CD4-positive, alpha-beta T cell treated with Interleukin-17A for 4 hours (primary cell): ENCODE measurements at regions not wholly inside any gene's neighbourhood (a gene's known extent, or its start where the extent isn't known, plus 50 kb on each side); places are given as distances from the start of the nearest gene placed in this dataset.
"Not testable (repeated sequence)": the region's sequence is repeated elsewhere in the genome, so short reads cannot be mapped to it uniquely, and the experiment has no call there.

Experiments used
- DNase-seq: peaks from one replicate; pipeline ENCODE4 v3.0.0-alpha.2; 2020; ENCODE audit warnings: mixed read lengths

DNA sequence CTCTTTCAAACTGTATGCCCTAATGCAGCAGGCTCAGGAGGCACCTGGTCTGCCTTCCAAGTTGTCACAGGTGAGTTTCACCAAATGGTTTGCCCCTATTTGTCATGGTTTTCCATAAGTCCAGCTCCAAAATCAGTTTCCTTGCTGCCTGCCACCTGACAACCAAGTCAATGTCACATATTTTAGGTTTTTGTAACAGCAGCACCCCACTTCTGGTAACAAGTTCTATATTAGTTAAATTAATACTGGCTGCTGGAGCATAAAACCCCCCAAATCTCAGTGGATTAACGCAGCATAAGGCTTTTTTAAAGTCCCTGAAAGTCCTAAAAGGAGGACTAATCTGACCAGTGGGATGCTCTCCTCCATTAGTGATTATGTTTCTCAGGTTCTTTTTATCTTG, 200.7 kb downstream of the RRAGC start:
- no peak for DNase-seq

DNA sequence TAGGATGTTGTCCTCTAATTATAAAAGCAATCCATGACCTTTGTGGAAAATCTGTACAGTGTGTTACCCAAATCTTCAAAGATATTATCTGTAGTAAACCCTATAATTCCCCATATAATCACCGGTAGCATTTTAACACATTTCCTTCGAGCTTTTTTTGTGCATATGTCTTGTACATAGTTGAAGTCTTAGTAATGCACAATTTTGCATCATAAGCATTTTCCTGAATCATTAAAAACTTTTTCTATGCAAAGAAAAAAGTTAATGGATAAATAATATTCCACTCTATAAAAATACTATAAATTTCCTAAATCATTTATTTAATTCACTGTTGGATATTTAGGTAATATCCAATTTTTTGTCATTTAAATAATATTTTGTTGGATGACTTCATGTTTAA, 201.7 kb downstream of the RRAGC start:
- no peak for DNase-seq

DNA sequence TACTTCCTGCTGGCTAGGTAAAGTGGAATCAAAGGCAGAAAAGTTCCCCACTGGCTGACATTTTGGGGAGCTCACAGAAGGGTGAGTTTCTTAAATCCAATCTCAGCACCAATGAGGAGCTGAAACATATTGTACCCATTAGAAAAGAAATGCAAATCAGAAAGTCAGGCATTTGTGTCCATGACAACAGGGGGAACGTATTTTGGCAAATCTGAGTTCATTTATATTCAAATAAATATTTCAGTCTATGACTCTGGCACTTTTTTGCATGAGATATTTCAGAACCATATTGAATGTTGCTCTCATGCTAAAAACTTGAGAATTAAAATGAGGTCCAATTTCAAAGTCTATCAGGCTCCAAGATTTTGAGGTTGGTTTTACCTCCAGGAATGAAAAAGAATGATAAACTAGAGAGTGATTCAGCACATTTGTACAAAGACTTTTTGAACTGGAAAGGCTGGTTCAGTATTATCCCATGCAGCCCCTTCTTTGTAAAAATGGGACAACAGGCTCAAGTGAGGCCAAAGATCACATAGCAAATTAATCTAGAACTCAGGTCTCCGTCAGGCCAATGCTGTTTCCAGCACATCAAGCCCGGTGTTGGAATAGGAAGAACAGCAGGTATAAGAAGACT, 202.2 kb downstream of the RRAGC start:
- no peak for DNase-seq

DNA sequence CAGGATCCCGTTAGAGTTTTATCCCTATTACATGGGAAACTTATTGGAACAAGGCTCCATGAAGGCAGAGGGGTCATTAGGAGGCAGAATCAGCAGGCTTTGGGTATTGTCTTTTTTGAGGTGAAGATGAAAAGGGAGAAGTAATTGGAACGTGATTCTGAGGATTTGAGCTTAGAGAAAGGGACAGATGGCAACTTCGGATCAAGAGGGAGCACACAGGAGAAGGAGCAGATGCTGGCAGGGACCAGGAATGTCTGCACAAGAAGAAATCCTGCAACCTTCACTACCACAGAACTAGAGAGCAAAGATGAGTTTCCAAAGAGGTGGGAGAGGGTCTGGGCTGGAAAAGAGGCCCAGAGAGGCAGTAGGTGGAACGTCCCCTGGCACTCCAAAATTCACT, 202.8 kb downstream of the RRAGC start:
- DNase-seq, result no peak

DNA sequence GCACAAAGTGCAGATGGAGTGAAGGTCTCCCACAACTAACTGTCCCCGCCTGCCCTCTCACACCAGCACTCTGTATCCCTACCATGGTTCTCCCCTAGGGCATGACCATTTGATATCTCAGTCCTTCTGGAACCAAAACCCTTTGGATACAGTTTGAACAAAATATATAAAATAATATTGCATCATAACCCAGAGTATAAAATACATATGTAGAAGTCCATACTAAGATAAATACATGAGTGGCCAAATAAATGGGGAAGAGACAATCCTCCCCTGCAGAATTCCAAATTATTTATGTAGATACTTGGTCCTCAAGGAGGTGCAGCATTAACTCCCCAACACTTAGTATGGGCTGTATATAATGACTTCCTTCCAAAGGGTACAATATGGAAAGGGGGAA, 207.4 kb downstream of the RRAGC start:
- DNase-seq, result no peak

DNA sequence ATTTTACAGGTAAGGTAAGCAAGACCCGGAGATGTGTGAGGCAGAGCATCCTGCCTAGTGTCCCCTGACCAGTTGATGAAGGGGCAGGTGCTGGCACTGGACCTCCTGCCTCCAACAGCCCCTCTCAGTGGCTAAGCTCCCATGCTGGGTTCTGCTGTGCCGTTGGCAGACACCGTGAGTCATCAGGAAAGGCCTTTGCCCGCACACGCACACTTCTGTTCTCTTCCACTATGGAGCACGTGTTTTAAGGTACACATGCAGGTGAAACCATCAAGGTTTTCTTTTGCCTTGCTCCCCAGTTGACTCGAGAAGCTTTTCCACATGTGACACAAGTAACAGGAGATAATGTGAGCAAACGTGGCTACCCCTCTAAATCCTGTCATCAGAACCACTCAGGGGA, 207.9 kb downstream of the RRAGC start:
- DNase-seq, result no peak

DNA sequence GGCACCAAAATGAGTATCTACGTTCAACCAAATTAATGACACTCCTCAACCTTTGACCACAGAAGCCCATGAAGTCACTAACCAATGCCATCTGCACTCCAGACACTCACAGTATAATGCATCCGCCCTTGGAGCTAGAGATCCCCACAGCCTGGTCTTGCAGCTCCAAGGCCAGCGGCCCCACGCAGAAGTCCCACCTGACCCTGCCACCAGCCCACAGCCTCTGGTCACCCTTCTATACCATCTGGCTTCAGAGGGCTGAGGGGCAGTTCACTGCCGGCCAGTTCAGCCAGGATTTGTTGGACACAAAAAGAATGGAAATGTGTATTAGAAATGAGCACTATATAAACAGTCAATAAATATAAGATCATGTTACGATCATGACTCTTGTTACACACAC, 211.2 kb downstream of the RRAGC start:
- no peak for DNase-seq

DNA sequence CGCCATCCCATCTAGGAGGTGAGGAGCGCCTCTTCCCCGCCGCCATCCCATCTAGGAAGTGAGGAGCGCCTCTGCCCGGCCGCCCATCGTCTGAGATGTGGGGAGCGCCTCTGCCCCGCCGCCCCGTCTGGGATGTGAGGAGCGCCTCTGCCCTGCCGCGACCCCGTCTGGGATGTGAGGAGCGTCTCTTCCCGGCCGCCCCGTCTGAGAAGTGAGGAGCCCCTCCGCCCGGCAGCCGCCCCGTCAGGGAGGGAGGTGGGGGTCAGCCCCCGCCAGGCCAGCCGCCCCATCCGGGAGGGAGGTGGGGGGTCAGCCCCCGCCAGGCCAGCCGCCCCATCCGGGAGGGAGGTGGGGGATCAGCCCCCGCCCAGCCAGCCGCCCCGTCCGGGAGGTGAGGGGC, 212.2 kb downstream of the RRAGC start:
- DNase-seq, result not testable (repeated sequence)

DNA sequence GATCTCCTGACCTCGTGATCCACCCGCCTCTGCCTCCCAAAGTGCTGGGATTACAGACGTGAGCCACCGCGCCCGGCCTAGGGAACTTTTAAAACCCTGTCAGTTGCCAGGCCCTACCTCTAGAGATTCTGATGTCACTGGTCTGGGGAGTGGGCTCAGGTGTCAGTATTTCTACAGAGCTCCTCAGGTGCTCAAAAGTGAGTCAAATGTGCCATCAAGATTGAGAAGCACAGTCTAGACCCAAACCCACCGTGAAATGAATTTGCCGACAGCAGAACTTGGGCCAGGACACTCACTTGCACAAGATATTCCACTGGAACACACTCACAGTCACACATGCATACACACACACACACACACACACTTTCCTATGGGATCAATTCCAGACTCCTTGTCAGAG, 215.5 kb downstream of the RRAGC start:
- no peak for DNase-seq

DNA sequence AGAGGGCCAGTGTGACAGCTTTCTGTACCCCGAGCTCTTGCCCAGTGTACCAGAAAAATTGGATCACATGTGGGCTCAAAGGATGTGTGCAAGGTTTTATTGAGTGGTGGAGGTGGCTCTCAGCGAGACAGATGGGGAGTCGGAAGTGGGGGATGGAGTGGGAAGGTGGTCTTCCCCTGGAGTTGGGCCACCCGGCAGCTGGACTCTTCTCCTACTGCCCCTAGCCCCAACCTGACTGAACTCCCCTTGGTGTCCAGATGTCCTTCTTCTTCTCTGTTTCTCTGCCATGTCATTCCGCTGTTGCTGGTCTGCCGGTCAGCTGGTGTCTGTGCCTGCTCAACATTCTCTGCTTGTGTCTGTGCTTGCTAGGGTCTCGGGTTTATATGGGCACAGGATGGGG, 217.9 kb downstream of the RRAGC start:
- DNase-seq, result no peak

DNA sequence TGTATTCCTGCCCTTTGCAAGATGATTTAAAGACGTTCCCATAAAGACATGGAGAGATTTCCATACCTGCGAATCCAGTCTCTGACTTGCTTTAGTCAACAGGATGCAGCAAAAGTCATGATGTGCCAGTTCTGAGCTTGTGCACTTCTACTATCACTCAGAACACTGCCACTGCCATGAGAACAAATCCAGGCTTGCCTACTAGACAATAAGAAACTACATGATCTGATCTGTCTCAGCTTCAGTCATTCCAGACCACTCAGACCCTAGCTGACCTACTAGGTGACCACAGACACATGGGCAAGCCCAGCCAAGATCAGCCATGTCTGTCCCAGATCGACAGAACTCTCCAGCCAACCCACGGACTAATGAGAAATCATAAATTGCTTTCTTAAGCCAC, 219.2 kb downstream of the RRAGC start:
- no peak for DNase-seq

DNA sequence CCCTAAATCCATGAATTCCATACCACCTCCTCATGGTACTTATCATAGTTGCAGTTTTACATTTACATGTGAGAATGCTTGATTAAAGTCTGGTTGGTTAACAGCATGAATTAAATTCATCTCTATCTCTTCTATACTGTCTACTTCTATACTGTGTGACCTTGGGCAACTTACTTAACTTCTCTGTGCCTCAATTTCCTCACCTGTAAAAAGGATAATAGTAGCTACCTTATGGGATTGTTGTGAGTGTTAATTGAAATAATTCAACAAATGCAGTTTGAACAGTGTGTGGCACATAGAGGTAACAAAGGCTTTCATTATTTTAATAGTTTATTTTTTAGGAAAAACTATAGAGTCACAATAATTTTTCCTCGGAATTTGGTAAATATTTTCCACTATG, 231.3 kb downstream of the RRAGC start:
- DNase-seq, result no peak

DNA sequence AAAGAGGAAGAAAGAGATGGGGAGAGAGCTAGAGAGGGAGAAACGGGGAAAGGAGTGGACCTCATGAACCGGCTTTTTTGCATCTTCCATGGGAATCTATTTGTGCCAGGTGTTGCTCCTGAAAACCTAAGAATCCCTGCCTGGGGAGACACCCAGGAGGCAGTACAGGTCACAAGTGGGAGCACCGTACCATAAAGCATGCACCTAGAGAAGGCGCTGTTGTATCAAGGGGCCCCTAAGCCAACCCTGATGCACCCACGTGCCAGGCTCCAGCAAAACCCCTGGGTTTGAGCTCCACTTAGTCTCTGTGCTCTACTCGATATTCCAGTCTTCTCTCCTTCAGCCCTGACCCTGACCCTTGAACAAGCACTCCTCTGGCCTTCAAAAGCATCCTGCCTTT, 233.6 kb downstream of the RRAGC start:
- DNase-seq, result no peak

DNA sequence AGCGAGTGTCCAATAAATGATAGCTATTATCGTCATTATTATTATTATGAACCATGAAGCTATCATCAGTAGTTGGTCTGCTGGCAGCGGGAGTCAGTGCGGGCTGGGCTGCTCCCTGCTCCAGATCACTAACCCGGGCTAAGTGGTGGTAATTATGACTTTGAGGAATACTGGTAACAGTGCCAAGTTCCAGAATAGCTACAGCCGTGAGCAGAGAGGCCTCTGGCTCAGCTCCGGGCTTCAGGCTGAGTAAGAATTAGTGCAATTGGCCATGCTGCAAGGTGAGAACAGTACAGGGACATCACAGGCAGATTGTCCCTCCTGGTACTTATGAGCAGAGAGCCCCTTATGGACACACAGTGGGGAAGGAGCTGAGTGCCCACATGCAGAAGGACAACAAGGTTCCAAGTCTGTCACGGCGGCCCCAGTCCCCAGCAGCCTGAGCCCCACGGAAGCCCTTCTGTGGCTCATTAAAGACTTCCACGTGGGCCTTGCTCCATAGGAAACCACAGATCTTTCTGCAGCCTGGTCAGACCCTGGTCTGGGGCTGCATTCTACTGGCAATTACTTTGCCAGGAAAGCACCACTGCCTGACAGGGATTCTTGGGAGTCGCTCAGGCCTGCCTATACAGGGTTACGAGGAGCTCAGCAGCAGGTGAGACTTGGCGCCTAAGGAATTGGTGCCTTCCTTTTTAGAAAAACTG, 235.1 kb downstream of the RRAGC start:
- DNase-seq, result no peak

DNA sequence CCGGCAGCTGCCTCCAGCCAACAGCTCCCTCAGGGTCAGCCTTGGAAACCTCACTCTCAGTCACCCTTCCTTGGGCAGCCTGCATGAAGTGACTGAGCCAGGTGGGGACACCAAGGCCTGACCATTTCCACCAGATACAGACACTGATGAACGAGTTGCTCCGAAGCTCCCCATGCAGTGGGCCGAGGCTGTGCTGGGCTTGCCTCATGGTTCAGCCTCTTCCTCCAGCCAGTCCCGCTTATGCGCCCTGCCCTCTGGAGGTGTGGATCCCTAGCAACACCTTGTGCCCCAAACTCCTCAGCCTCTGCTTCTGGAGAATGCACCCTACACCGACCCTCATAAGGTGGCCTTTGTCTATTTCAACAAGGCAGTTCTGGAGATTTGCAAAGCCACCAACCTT, 236.0 kb downstream of the RRAGC start:
- DNase-seq, result no peak

DNA sequence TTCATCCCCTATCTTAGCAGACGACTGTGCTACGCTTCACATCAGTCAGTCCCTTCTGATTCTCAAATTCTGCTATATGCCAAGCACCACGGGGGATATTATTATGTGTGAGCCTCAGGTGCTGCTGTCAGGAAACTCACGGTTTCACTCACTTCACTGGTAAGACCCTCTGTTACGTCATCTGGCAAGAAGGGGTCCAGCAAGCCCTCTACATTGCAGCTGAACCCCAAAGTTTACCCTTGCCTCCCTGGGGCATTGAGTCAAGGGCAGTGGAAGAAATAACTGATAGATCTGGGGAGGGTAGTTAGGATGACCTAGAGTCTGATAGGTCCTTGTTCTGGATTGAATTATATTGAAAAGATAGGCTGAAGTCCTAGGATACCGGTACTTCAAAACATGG, 237.4 kb downstream of the RRAGC start:
- DNase-seq, result no peak

DNA sequence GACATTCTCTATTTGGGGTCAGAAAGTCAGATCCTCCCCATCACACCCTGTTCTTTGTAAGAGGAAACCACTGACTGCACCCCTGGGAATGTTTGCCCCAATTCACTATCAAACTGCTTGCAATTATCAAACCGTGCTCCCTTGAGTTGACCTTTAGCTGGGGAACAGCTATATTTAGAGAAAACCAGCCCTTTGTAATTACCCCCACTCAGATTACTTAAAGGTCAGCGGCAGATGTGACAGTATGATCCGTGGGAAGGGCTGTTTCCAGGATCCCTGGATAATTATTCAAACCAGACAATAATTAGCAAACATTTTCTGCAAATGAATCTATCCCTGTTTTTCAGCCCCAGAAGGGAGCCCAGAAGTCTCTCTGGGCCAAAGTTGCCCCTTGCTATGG, 242.7 kb downstream of the RRAGC start:
- DNase-seq, result no peak

DNA sequence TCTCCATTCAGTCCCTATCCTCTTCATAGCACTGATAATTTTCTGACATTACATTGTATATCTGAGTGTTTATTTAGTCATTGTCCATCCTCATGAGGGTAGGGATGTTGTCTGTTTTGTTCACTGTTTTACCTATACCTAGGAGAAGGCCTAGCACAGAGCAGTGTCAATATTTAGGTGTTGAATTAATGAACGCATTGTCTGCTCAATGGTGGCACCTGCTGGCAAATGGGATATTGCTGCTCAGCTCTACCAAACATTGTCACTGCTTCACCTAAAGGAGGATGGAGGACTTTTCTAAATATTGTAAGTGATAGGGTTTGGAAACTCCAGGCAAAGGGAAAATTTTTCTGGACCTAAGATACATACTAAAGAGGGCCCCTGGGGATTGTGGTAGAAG, 243.9 kb downstream of the RRAGC start:
- DNase-seq, result no peak

DNA sequence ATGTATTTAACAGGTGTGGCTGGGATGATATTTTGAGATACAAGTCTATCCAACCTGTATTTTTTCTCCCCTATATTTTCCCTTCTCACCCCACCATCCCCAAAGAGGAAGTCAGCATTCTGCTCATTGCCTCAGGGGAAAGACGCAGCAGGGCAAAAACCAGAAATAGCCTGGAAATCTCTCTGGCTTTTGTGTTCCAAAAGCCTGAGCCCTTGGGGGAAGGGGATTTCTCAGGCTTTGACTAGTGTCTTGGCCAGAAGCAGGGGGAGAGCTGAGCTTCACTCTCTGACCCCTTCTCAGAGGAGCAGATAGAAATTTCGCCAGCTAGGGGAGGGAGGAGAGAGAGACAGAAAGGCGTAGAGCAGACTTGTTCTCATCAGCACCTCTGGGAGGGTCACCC, 244.7 kb downstream of the RRAGC start:
- DNase-seq, result no peak

DNA sequence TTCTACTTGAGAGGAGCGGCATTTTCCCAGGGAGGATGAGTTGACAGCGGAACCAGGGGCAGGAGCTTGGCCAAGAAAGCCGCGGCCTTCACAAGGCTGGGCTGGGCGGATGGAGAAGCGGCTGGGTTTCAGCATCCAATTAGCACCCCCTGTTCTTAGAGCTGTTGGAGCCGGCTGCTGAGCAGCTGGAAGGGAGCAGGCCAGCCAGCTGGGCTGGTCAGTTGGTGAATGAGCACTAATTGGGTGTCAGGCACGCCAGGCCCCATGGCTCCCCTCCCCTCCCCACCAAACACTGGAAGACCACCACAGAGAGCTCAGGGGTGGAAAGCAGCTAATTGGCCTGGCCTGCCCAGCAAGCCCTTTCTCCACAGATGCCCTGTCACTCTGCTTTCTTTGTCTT, 245.6 kb downstream of the RRAGC start:
- DNase-seq, result no peak

DNA sequence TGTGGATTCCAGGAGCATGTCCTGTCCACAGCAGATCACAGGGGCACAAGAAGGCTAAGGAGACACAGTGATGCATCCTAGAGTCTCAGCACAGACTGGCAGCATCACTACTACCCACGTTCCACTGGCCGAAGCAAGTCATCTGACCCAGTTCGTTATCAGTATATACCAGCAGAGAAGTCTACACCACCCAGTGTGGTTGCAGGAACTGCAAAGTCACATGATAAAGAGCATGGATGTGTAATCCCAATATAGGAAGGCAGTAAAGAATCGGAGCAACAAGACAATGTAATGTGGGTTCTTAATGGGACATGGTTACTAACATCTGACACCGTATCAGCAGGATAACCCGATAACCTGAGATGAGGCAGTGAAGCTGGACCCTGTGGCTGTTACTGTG, 246.6 kb downstream of the RRAGC start:
- no peak for DNase-seq

DNA sequence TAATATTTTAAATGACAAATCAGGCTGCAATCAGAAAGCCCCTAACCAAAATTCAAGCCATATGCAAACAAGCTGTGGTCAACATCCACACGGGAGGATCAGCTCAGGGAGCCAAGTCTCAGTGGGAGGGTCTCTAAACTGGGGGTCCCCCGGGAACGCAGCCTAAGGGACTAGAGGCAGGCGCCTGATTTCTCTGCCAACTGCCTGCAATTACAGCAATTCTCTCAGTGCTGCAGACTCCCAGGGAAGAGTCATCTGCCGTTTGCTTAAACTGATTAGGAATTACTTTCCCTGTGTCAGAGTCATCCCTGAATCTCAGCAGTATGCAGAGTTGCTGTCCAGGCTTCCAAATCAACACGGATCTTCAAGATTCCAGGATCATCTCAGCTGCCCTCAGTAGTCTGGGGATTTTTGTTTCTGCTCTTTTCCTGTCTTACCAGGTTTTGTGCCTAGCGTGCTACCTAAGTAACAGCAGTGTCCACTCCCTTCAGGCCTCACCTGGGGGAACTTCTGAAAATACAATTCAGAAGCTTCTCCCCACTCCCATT, 247.8 kb downstream of the RRAGC start:
- no peak for DNase-seq

DNA sequence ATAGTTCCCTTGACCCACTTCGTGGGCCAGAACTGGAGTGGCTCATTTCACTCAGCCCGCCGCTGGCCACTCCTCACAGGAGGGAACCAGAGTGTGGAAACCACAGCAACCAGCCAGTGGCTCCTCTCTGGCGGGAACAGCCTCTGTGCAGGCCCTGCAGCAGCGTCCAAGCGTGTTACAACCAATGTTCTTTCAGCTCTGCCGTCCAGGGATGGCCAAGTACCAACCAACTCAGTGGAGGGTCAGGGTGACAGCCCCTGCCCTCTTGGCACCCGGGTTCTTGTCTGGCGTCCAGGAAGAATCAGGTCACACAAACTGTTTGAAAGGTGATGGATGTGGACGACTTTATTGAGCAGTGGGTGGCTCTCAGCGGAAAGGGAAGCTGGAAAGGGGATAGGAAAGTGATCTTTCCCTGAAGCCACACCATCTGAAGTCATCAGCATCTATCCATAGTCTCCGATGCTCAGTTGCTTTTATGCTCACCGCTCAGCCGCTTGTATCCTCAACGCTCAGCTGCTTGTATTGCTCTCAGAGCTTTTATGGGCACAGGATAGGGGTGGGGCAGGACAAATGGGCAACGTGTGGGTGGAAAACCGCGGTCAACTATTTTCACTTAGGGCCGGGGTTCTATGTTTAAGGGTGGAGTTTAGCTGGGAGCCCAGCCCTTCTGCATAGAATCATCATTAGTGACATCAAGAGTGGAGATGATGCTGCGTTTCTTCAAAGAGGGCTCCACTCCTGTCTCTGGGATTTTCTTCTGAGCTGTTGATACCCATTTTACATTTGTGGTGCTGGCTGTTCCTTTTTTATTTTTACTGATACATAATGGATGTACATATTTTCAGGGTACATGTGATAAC, 250.2 kb downstream of the RRAGC start:
- DNase-seq, result no peak
